Liver (tissue), 8 donors: ENCODE measurements at regions not wholly inside any gene's neighbourhood (a gene's known extent, or its start where the extent isn't known, plus 50 kb on each side); places are given as distances from the start of the nearest gene placed in this dataset.

ENCODE experiments used
- DNase-seq: peaks from one replicate; pipeline ENCODE4 v3.0.0-alpha.2; 2017; ENCODE audit warnings: low spot score
- H3K27ac ChIP-seq, 2 donors: one replicate each; pipeline ENCODE4 v1.7.0; 2013; ENCODE audit warnings: inconsistent platforms in 2 of 2, low read length in 2 of 2, control low read depth in 1 of 2, low read depth in 1 of 2, mild to moderate bottlenecking in 1 of 2
- H3K27me3 ChIP-seq, 4 donors: one replicate each; pipeline versions ENCODE4 v1.6.1 to v1.7.0; 2013; ENCODE audit warnings: low read length in 3 of 4, inconsistent platforms in 1 of 4, mild to moderate bottlenecking in 1 of 4, moderate library complexity in 1 of 4; ENCODE audit not compliant: control insufficient read depth in 4 of 4, insufficient read depth in 4 of 4
- H3K36me3 ChIP-seq, 4 donors: one replicate each; pipeline versions ENCODE4 v1.6.1 to v1.7.0; 2013; ENCODE audit warnings: low read length in 3 of 4, mild to moderate bottlenecking in 3 of 4, low read depth in 1 of 4, moderate library complexity in 1 of 4; ENCODE audit not compliant: control insufficient read depth in 4 of 4, insufficient read depth in 3 of 4
- H3K4me1 ChIP-seq, 4 donors: one replicate each; pipeline versions ENCODE4 v1.6.1 to v1.7.0; 2013; ENCODE audit warnings: low read length in 3 of 4, mild to moderate bottlenecking in 3 of 4, moderate library complexity in 1 of 4; ENCODE audit not compliant: control insufficient read depth in 4 of 4, insufficient read depth in 4 of 4
- H3K4me3 ChIP-seq, 3 donors: one replicate each; pipeline versions ENCODE4 v1.6.1 to v1.7.0; 2013; ENCODE audit warnings: low read length in 3 of 3, control low read depth in 1 of 3, low read depth in 1 of 3, mild to moderate bottlenecking in 1 of 3
- H3K9ac ChIP-seq, 2 donors: one replicate each; pipeline ENCODE4 v1.7.0; 2013; ENCODE audit warnings: low read length in 2 of 2, mild to moderate bottlenecking in 2 of 2, moderate library complexity in 2 of 2, control low read depth in 1 of 2, low read depth in 1 of 2
- H3K9me3 ChIP-seq, 4 donors: one replicate each; pipeline versions ENCODE4 v1.6.1 to v1.7.0; 2013; ENCODE audit warnings: low read length in 3 of 4; ENCODE audit not compliant: control insufficient read depth in 4 of 4
- FOXA1 ChIP-seq: IDR thresholded peaks from 2 replicates; pipeline ENCODE4 v1.6.1; 2016; ENCODE audit warnings: antibody characterized with exemption
- FOXA2 ChIP-seq: IDR thresholded peaks from 2 replicates; pipeline ENCODE4 v1.6.1; 2016; ENCODE audit warnings: antibody characterized with exemption
- GABPA ChIP-seq, 2 donors: IDR thresholded peaks in 1 of 2; conservative IDR thresholded peaks in 1 of 2; 2 replicates each; pipeline ENCODE4 v1.6.1; 2016; ENCODE audit warnings: antibody characterized with exemption in 2 of 2, mild to moderate bottlenecking in 1 of 2, moderate library complexity in 1 of 2
- HNF4A ChIP-seq, 2 donors: conservative IDR thresholded peaks; 2 replicates each; pipeline ENCODE4 v1.6.1; 2016; ENCODE audit warnings: antibody characterized with exemption in 2 of 2, mild to moderate bottlenecking in 2 of 2
- HNF4G ChIP-seq: IDR thresholded peaks from 2 replicates; pipeline ENCODE4 v1.6.1; 2016; ENCODE audit warnings: antibody characterized with exemption
- JUND ChIP-seq, 2 donors: IDR thresholded peaks; 2 replicates each; pipeline ENCODE4 v1.6.1; 2016; ENCODE audit warnings: antibody characterized with exemption in 2 of 2
- NR2F2 ChIP-seq: IDR thresholded peaks from 2 replicates; pipeline ENCODE4 v1.6.1; 2016; ENCODE audit warnings: antibody characterized with exemption
- RAD21 ChIP-seq, 2 donors: IDR thresholded peaks; 2 replicates each; pipeline ENCODE4 v1.6.1; 2016; ENCODE audit warnings: antibody characterized with exemption in 2 of 2, mild to moderate bottlenecking in 2 of 2
- RXRA ChIP-seq, 2 donors: IDR thresholded peaks; 2 replicates each; pipeline ENCODE4 v1.6.1; 2017 to 2018; ENCODE audit warnings: antibody characterized with exemption in 2 of 2, mild to moderate bottlenecking in 1 of 2
- SP1 ChIP-seq: IDR thresholded peaks from 2 replicates; pipeline ENCODE4 v1.6.1; 2018; ENCODE audit warnings: antibody characterized with exemption, mild to moderate bottlenecking
- TAF1 ChIP-seq: conservative IDR thresholded peaks from 2 replicates; pipeline ENCODE4 v1.6.1; 2016; ENCODE audit warnings: antibody characterized with exemption, mild to moderate bottlenecking
- YY1 ChIP-seq: IDR thresholded peaks from 2 replicates; pipeline ENCODE4 v1.6.1; 2016; ENCODE audit warnings: antibody characterized with exemption, mild to moderate bottlenecking
- WGBS: extraction: QIAGEN DNeasy Blood & Tissue Kit; methylation state at CpG from one replicate; pipeline ENCODE4 v1.1.7; 2013; 5-methylcytosine and 5-hydroxymethylcytosine counted together
- TF ChIP-seq, protein P1 (sequence below): IDR thresholded peaks from 2 replicates; pipeline ENCODE4 v1.6.1; 2016; ENCODE audit warnings: antibody characterized with exemption
- TF ChIP-seq, protein P2 (sequence below): IDR thresholded peaks from 2 replicates; pipeline ENCODE4 v1.6.1; 2016; ENCODE audit warnings: antibody characterized with exemption
- TF ChIP-seq, protein P3 (sequence below): IDR thresholded peaks from 2 replicates; pipeline ENCODE4 v1.6.1; 2016; ENCODE audit warnings: antibody characterized with exemption, mild to moderate bottlenecking
- TF ChIP-seq, protein P4 (sequence below): fragments of 150-350 bp; IDR thresholded peaks from 2 replicates; pipeline ENCODE4 v1.5.1; 2017; ENCODE audit warnings: improper control_type of control experiment, low read depth, low read length; ENCODE audit not compliant: missing input control
- donor health status: healthy.
- donor health status: healthy.
- donor health status: healthy.
- donor health status: healthy.
- donor health status: healthy.

DNA sequence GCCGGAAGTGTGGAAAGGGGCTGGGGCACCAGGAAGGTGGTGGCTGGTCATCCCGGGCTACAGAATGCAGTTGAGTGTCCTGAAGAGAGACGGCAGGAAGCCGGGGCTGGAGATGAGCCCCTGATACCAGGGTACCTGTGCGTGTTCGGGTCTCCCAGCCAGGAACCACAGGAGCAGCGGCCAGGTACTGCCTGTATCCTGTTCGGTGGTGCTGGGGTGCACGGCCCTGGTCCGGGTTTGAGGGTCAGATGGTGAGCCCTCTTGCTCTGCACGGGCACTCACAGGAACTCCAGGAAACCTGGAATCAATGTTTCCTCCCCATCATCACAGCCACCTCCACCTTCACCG, 253.1 kb upstream of the B3GAT1 start:
- Histone ChIP-seq H3K9me3 (no peaks in the 10 kb centered on the region), H3K36me3 (no peaks in the 10 kb centered on the region), H3K9ac (no peak overlapping the region), H3K4me3 (no peak overlapping the region), H3K27me3 (peaks cover 0 to 4% (median 0%) of the 10 kb centered on the region in 4 donors), H3K4me1 (no peaks in the 10 kb centered on the region), H3K27ac (no peak overlapping the region)
- peak; percentile 5 for DNase-seq
- 88% methylated on average over 12 of the region's 12 CpGs for WGBS
- no peak for TF ChIP-seq HNF4G
- no peak for TF ChIP-seq JUND (IDR thresholded peaks at IDR 0.05)
- TF ChIP-seq, protein P1, sequence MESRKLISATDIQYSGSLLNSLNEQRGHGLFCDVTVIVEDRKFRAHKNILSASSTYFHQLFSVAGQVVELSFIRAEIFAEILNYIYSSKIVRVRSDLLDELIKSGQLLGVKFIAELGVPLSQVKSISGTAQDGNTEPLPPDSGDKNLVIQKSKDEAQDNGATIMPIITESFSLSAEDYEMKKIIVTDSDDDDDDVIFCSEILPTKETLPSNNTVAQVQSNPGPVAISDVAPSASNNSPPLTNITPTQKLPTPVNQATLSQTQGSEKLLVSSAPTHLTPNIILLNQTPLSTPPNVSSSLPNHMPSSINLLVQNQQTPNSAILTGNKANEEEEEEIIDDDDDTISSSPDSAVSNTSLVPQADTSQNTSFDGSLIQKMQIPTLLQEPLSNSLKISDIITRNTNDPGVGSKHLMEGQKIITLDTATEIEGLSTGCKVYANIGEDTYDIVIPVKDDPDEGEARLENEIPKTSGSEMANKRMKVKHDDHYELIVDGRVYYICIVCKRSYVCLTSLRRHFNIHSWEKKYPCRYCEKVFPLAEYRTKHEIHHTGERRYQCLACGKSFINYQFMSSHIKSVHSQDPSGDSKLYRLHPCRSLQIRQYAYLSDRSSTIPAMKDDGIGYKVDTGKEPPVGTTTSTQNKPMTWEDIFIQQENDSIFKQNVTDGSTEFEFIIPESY, result no peak
- TF ChIP-seq FOXA2, result no peak
- no peak for TF ChIP-seq FOXA1

DNA sequence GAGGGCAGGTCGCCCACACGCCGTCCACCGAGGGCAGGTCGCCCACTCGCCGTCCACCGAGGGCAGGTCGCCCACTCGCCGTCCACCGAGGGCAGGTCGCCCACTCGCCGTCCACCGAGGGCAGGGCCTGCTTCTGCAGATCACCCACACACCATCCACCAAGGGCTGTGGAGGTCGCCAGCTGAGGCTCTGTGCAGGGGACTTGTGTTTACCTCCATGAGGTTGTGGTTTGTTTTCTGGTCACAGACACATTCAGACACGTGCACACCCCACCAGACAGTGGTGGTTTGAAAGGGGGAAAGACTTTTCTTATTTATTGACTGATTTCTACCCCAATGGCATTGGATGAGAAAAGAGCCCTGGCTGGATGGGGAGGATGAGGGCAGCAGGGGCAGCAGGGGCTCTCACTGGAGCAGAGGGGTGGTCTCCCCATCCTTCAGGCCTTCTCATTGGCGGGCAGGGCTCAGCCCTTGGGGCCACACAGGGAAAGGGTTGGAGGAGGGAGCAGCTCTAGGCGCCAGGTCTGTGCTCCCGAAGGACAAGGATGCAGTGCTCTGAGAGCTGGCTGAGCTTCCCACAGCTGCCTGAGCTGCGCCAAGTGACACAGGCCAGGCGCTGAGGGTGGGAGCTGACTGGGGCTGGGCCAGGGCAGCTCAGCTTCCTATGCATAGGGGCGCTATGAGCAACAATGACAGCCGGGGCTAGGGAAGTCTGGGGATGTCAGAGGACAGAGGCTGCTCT, 252.6 kb upstream of the B3GAT1 start:
- Histone ChIP-seq H3K4me3 (no peak overlapping the region), H3K36me3 (no peaks in the 10 kb centered on the region), H3K4me1 (no peaks in the 10 kb centered on the region), H3K27ac (no peak overlapping the region), H3K9me3 (no peaks in the 10 kb centered on the region), H3K9ac (no peak overlapping the region), H3K27me3 (no peaks in the 10 kb centered on the region)
- DNase-seq, result peak; percentile 21
- 91% methylated on average over 25 of the region's 25 CpGs for WGBS
- TF ChIP-seq TAF1 (no peak), JUND (IDR thresholded peaks at IDR 0.05) (no peak), RXRA (IDR thresholded peaks at IDR 0.05) (no peak), YY1 (no peak), HNF4G (no peak), SP1 (no peak), NR2F2 (no peak), HNF4A (conservative IDR thresholded peaks at IDR 0.05) (no peak)
- TF ChIP-seq, protein P1, result no peak

DNA sequence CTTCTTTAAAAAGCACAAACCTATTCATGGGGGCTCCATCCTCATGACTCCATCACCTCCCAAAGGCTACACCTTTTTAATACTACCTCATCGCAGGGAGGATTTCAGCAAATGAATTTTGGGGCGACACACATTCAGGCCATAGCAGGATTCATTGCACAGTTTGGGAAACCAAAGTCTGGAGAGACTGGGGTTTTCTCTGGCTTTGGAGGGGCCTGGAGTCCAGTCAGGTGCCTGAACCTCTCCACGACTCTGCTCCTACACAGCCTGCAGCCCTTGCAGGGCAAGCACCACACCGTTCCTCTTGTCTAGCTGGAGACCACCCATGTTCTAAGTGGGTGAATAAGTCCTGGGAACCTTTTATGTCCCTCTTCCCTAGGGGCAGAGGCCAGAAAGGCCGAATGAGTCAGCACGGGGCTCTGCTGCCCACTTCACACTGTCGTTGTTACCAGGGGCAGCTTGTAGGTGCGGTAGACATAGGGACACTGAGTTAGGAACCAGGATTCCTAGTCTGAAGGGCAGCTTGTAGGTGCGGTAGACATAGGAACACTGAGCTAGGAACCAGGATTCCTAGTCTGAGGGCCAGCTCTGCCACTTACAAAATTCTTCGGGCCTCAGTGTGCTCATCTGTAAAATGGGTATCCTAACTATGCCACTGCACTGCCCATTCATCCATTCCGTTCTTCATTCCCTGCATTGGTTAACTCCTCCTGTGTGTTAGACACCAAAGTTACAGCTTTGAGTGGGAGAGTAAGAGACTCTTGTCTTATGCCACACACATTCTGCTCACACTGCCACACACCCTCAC, 251.7 kb upstream of the B3GAT1 start:
- 88% methylated on average over 11 of the region's 11 CpGs for WGBS
- no peaks in the 10 kb centered on the region for H3K36me3 ChIP-seq
- no peak overlapping the region for H3K27ac ChIP-seq
- no peaks in the 10 kb centered on the region for H3K4me1 ChIP-seq
- no peak overlapping the region for H3K9ac ChIP-seq
- peaks cover 0 to 3% (median 0%) of the 10 kb centered on the region in 4 donors for H3K9me3 ChIP-seq
- H3K27me3 ChIP-seq, result no peaks in the 10 kb centered on the region
- H3K4me3 ChIP-seq, result no peak overlapping the region
- DNase-seq, result peak; percentile 13
- TF ChIP-seq YY1 (no peak), RAD21 (IDR thresholded peaks at IDR 0.05) (no peak), TAF1 (no peak), NR2F2 (no peak), HNF4A (conservative IDR thresholded peaks at IDR 0.05) (no peak), FOXA1 (no peak), SP1 (no peak), GABPA (IDR thresholded peaks at IDR 0.05 in 1 of 2, conservative IDR thresholded peaks at IDR 0.05 in 1 of 2) (no peak), RXRA (IDR thresholded peaks at IDR 0.05) (no peak), HNF4G (no peak)
- TF ChIP-seq, protein P2, sequence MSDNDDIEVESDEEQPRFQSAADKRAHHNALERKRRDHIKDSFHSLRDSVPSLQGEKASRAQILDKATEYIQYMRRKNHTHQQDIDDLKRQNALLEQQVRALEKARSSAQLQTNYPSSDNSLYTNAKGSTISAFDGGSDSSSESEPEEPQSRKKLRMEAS, result no peak
- TF ChIP-seq, protein P3, sequence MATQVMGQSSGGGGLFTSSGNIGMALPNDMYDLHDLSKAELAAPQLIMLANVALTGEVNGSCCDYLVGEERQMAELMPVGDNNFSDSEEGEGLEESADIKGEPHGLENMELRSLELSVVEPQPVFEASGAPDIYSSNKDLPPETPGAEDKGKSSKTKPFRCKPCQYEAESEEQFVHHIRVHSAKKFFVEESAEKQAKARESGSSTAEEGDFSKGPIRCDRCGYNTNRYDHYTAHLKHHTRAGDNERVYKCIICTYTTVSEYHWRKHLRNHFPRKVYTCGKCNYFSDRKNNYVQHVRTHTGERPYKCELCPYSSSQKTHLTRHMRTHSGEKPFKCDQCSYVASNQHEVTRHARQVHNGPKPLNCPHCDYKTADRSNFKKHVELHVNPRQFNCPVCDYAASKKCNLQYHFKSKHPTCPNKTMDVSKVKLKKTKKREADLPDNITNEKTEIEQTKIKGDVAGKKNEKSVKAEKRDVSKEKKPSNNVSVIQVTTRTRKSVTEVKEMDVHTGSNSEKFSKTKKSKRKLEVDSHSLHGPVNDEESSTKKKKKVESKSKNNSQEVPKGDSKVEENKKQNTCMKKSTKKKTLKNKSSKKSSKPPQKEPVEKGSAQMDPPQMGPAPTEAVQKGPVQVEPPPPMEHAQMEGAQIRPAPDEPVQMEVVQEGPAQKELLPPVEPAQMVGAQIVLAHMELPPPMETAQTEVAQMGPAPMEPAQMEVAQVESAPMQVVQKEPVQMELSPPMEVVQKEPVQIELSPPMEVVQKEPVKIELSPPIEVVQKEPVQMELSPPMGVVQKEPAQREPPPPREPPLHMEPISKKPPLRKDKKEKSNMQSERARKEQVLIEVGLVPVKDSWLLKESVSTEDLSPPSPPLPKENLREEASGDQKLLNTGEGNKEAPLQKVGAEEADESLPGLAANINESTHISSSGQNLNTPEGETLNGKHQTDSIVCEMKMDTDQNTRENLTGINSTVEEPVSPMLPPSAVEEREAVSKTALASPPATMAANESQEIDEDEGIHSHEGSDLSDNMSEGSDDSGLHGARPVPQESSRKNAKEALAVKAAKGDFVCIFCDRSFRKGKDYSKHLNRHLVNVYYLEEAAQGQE, result no peak
- TF ChIP-seq, protein P4, sequence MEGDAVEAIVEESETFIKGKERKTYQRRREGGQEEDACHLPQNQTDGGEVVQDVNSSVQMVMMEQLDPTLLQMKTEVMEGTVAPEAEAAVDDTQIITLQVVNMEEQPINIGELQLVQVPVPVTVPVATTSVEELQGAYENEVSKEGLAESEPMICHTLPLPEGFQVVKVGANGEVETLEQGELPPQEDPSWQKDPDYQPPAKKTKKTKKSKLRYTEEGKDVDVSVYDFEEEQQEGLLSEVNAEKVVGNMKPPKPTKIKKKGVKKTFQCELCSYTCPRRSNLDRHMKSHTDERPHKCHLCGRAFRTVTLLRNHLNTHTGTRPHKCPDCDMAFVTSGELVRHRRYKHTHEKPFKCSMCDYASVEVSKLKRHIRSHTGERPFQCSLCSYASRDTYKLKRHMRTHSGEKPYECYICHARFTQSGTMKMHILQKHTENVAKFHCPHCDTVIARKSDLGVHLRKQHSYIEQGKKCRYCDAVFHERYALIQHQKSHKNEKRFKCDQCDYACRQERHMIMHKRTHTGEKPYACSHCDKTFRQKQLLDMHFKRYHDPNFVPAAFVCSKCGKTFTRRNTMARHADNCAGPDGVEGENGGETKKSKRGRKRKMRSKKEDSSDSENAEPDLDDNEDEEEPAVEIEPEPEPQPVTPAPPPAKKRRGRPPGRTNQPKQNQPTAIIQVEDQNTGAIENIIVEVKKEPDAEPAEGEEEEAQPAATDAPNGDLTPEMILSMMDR, result no peak
